CD14-positive monocyte (primary cell): ENCODE measurements at regions not wholly inside any gene's neighbourhood (a gene's known extent, or its start where the extent isn't known, plus 50 kb on each side); places are given as distances from the start of the nearest gene placed in this dataset.

Experiments used
- DNase-seq, 3 donors: peaks; one replicate each; pipeline ENCODE4 v3.0.0-alpha.2; 2011 to 2022
- H2AFZ ChIP-seq: 2 replicates; pipeline ENCODE4 v1.6.0; 2012; ENCODE audit warnings: mild to moderate bottlenecking, low read depth, low read length, inconsistent platforms; ENCODE audit not compliant: insufficient read depth, poor library complexity, severe bottlenecking
- H3K27ac ChIP-seq, 2 donors: 1 replicate in 1 of 2; 2 replicates in 1 of 2; pipeline ENCODE4 v1.5.1; 2012 to 2013; ENCODE audit warnings: low read length in 2 of 2, control low read depth in 1 of 2, inconsistent platforms in 1 of 2, low read depth in 1 of 2, mild to moderate bottlenecking in 1 of 2
- H3K27me3 ChIP-seq, 2 donors: one replicate each; pipeline versions ENCODE4 v1.6.0 to v1.6.1; 2011 to 2013; ENCODE audit warnings: low read length in 2 of 2; ENCODE audit not compliant: control insufficient read depth in 2 of 2, insufficient read depth in 2 of 2
- H3K36me3 ChIP-seq, 2 donors: replicated peaks in 1 of 2; 1 replicate in 1 of 2; 2 replicates in 1 of 2; pipeline versions ENCODE4 v1.5.1 to v1.6.1; 2012 to 2013; ENCODE audit warnings: low read length in 2 of 2, control low read depth in 1 of 2, inconsistent platforms in 1 of 2, mild to moderate bottlenecking in 1 of 2; ENCODE audit not compliant: insufficient read depth in 2 of 2, control insufficient read depth in 1 of 2
- H3K4me1 ChIP-seq, 2 donors: 1 replicate in 1 of 2; 2 replicates in 1 of 2; pipeline versions ENCODE4 v1.5.1 to v1.6.1; 2012 to 2013; ENCODE audit warnings: low read length in 2 of 2, control low read depth in 1 of 2, inconsistent platforms in 1 of 2, mild to moderate bottlenecking in 1 of 2, moderate library complexity in 1 of 2; ENCODE audit not compliant: insufficient read depth in 2 of 2, control insufficient read depth in 1 of 2
- H3K4me2 ChIP-seq: replicated peaks from 2 replicates; pipeline ENCODE3; 2012; ENCODE audit warnings: low read length, moderate library complexity, mild to moderate bottlenecking; ENCODE audit not compliant: poor library complexity, severe bottlenecking; ENCODE audit errors: extremely low read depth
- H3K4me3 ChIP-seq, 3 experiments: fragments of 200-600 bp in 1 of 3; sonication (generic) in 1 of 3; replicated peaks in 1 of 3; 1 replicate in 2 of 3; 2 replicates in 1 of 3; pipeline ENCODE4 v1.5.1; 2011 to 2013; ENCODE audit warnings: low read length in 3 of 3, mild to moderate bottlenecking in 3 of 3, control low read depth in 2 of 3, low read depth in 2 of 3, inconsistent platforms in 1 of 3, moderate library complexity in 1 of 3
- H3K79me2 ChIP-seq: 2 replicates; pipeline ENCODE4 v1.6.0; 2012; ENCODE audit warnings: mild to moderate bottlenecking, control low read depth, inconsistent platforms, low read length, moderate library complexity; ENCODE audit not compliant: insufficient read depth
- H3K9ac ChIP-seq: 2 replicates; pipeline ENCODE4 v1.6.0; 2017; ENCODE audit warnings: low read length, mild to moderate bottlenecking; ENCODE audit not compliant: insufficient read depth, poor library complexity, severe bottlenecking
- H3K9me3 ChIP-seq, 2 donors: replicated peaks in 1 of 2; 1 replicate in 1 of 2; 2 replicates in 1 of 2; pipeline versions ENCODE4 v1.5.1 to v1.6.1; 2012 to 2013; ENCODE audit warnings: low read length in 2 of 2, control low read depth in 1 of 2; ENCODE audit not compliant: control insufficient read depth in 1 of 2, insufficient read depth in 1 of 2
- H4K20me1 ChIP-seq: 2 replicates; pipeline ENCODE4 v1.6.0; 2012; ENCODE audit warnings: mild to moderate bottlenecking, low read length, control low read depth, moderate library complexity; ENCODE audit not compliant: insufficient read depth
- H3K27ac Mint-ChIP-seq, 7 donors: one replicate each; pipeline ENCODE4 v1.8.0; 2020; ENCODE audit warnings: mild to moderate bottlenecking in 7 of 7, mixed read lengths in 7 of 7, moderate library complexity in 6 of 7, inconsistent platforms in 2 of 7
- H3K27me3 Mint-ChIP-seq, 3 donors: one replicate each; pipeline ENCODE4 v1.8.0; 2021 to 2022; ENCODE audit warnings: low read depth in 3 of 3, mild to moderate bottlenecking in 3 of 3, mixed read lengths in 3 of 3, moderate library complexity in 3 of 3, inconsistent platforms in 1 of 3
- H3K36me3 Mint-ChIP-seq, 2 donors: one replicate each; pipeline ENCODE4 v1.8.0; 2020; ENCODE audit warnings: mixed read lengths in 2 of 2, inconsistent platforms in 1 of 2, mild to moderate bottlenecking in 1 of 2
- H3K4me1 Mint-ChIP-seq: one replicate; pipeline ENCODE4 v1.8.0; 2020; ENCODE audit warnings: mild to moderate bottlenecking, mixed read lengths
- H3K4me3 Mint-ChIP-seq, 2 donors: one replicate each; pipeline ENCODE4 v1.8.0; 2020; ENCODE audit warnings: mild to moderate bottlenecking in 2 of 2, mixed read lengths in 2 of 2, moderate library complexity in 1 of 2
- H3K9me3 Mint-ChIP-seq, 7 donors: one replicate each; pipeline ENCODE4 v1.8.0; 2020 to 2022; ENCODE audit warnings: mixed read lengths in 7 of 7, mild to moderate bottlenecking in 6 of 7, moderate library complexity in 6 of 7, inconsistent platforms in 2 of 7
- CTCF ChIP-seq: fragments of 200-600 bp; IDR thresholded peaks from one replicate; pipeline ENCODE4 v1.8.0; 2022; ENCODE audit warnings: antibody characterized with exemption, mild to moderate bottlenecking
- WGBS: methylation state at CpG from one replicate; pipeline ENCODE4 v1.1.5; 2013; ENCODE audit warnings: missing lambda C conversion rate; ENCODE audit not compliant: insufficient coverage; 5-methylcytosine and 5-hydroxymethylcytosine counted together
- intact Hi-C, 2 donors: fragments of 100-400 bp; cut with micrococcal nuclease; formaldehyde crosslinking; loops; one replicate each; pipeline versions ENCODE4 v1.15.0 to v1.15.1; 2023

DNA sequence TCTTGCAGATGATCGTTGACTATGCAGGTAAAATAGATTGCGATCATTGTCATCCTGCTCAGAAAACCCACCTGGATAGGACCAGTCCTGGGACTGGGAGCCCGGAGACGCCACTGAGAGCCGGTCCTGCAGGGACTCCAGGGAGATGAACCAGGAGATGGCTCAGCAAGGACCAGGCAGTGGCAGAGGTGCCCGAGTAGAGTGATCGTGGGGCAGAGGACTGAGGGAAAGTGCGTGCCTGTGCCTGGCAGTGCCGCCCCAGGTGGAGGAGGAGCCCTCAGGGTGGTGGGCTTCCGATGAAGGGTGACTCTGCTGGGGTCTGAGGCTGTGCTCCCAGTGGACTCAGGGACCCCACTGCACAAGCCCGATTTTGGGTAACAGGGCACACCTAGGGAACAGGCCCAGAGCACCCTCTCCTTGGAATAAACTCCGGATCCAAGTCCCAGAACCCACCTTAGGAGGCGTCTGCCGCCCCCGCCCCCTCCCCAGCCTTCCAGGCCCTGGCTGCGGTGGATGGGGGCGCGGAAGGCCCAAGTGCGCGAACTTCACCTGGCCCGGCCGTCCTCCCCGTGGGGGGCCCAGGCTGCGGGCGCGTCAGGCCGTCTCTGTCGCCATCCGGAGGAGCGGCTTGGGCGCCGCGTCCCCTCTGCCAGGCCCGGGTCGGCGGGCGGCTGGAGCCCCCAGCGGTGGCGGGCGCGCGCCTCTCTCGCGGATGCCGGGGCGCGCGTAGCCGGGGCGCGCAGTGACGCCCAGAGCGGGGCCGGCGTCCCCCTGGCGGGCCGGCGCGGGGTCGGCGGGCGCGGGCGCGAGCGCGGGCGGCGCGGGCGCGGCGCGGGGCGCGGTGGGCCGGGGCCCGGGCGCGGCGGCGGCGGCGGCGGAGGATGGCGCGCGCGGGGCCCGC is 1338.8 kb downstream of the BRD1 start:
- intact Hi-C loops, result no loop called here
- Histone ChIP-seq H3K9ac (no peak overlapping the region), H4K20me1 (no peaks in the 10 kb centered on the region), H3K9me3 (peaks cover 0 to 11% of the 10 kb centered on the region in 2 donors), H3K4me3 (no peak overlapping the region), H2AFZ (no peak overlapping the region), H3K27me3 (peaks cover 19 to 58% of the 10 kb centered on the region in 2 donors), H3K4me1 (no peaks in the 10 kb centered on the region), H3K36me3 (no peaks in the 10 kb centered on the region), H3K79me2 (no peaks in the 10 kb centered on the region), H3K27ac (no peak overlapping the region), H3K4me2 (no peak overlapping the region)
- TF ChIP-seq CTCF, result no peak
- Mint-ChIP-seq H3K36me3 (no peaks in the 10 kb centered on the region), H3K9me3 (peaks cover 0 to 21% (median 2%) of the 10 kb centered on the region in 7 donors), H3K4me1 (peaks cover 8% of the 10 kb centered on the region), H3K27me3 (peaks cover 55 to 76% (median 63%) of the 10 kb centered on the region in 3 donors), H3K4me3 (peak overlapping the region in 1 of 2 donors; percentile 61), H3K27ac (no peak overlapping the region)
- 8% methylated on average over 86 of the region's 90 CpGs for WGBS
- DNase-seq, result no peak

GRCh38 chr22:48488149-48488551 is 1339.5 kb downstream of the BRD1 start:
- WGBS, result 30% methylated on average over 3 of the region's 5 CpGs
- Histone ChIP-seq H3K4me1 (no peaks in the 10 kb centered on the region), H3K4me3 (no peak overlapping the region), H2AFZ (no peak overlapping the region), H4K20me1 (no peaks in the 10 kb centered on the region), H3K9me3 (peaks cover 0 to 11% of the 10 kb centered on the region in 2 donors), H3K79me2 (no peaks in the 10 kb centered on the region), H3K36me3 (no peaks in the 10 kb centered on the region), H3K27ac (no peak overlapping the region), H3K4me2 (no peak overlapping the region), H3K27me3 (peaks cover 19 to 58% of the 10 kb centered on the region in 2 donors), H3K9ac (no peak overlapping the region)
- H3K9me3 Mint-ChIP-seq, result peaks cover 0 to 21% (median 2%) of the 10 kb centered on the region in 7 donors
- no peaks in the 10 kb centered on the region for H3K36me3 Mint-ChIP-seq
- no peak for TF ChIP-seq CTCF
- no peak for DNase-seq
- peaks cover 8% of the 10 kb centered on the region for H3K4me1 Mint-ChIP-seq
- no peak overlapping the region for H3K27ac Mint-ChIP-seq
- peak overlapping the region in 1 of 2 donors; percentile 61 for H3K4me3 Mint-ChIP-seq
- peaks cover 54 to 71% (median 59%) of the 10 kb centered on the region in 3 donors for H3K27me3 Mint-ChIP-seq
- intact Hi-C loops, result no loop called here
